Neural progenitor cell (in vitro differentiated cells): ENCODE measurements at regions not wholly inside any gene's neighbourhood (a gene's known extent, or its start where the extent isn't known, plus 50 kb on each side); places are given as distances from the start of the nearest gene placed in this dataset.

Experiments
- CTCF ChIP-seq: fragments of 200-600 bp; sonication (generic); IDR thresholded peaks from 2 replicates; pipeline ENCODE4 v1.5.1; 2017; ENCODE audit warnings: antibody characterized with exemption, mild to moderate bottlenecking
- EZH2 ChIP-seq: fragments of 200-600 bp; sonication (generic); IDR thresholded peaks from 2 replicates; pipeline ENCODE4 v1.6.1; 2017; ENCODE audit warnings: antibody characterized with exemption, mild to moderate bottlenecking, moderate library complexity
- EZH2phosphoT487 ChIP-seq: fragments of 200-600 bp; sonication (generic); IDR thresholded peaks from 2 replicates; pipeline ENCODE4 v1.6.1; 2017; ENCODE audit warnings: antibody characterized with exemption

GRCh38 chr4:105057370-105058105, 89.1 kb upstream of the TET2 start:
- TF ChIP-seq CTCF (no peak), EZH2 (no peak), EZH2phosphoT487 (no peak)
